ENCODE measurements at regions not wholly inside any gene's neighbourhood (a gene's known extent, or its start where the extent isn't known, plus 50 kb on each side); places are given as distances from the start of the nearest gene placed in this dataset.

- ATAC-seq = no peak
- TF ChIP-seq CREB5 (CRISPR knock-in tag; IDR thresholded peaks at IDR 0.05; ENCODE audit: low read depth) (no peak), TCF4 (CRISPR knock-in tag; IDR thresholded peaks at IDR 0.05; ENCODE audit: borderline replicate concordance) (no peak), ZNF70 (CRISPR knock-in tag; IDR thresholded peaks at IDR 0.05) (no peak), ZC3H10 (CRISPR knock-in tag; IDR thresholded peaks at IDR 0.05) (no peak), CSRNP3 (CRISPR knock-in tag; IDR thresholded peaks at IDR 0.05) (no peak), PPARA (CRISPR knock-in tag; IDR thresholded peaks at IDR 0.05; ENCODE audit: borderline replicate concordance) (no peak), OSR1 (CRISPR knock-in tag; IDR thresholded peaks at IDR 0.05) (no peak), ZNF8 (CRISPR knock-in tag; IDR thresholded peaks at IDR 0.05) (no peak), ESRRG (CRISPR knock-in tag; IDR thresholded peaks at IDR 0.05) (no peak), BACH2 (CRISPR knock-in tag; IDR thresholded peaks at IDR 0.05; ENCODE audit: borderline replicate concordance) (no peak), POU6F1 (CRISPR knock-in tag; IDR thresholded peaks at IDR 0.05; ENCODE audit: borderline replicate concordance, low read depth) (no peak), TOX (CRISPR knock-in tag; IDR thresholded peaks at IDR 0.05; ENCODE audit: borderline replicate concordance) (no peak)
Measured at GRCh38 chr15:95019907-95020306, 788.5 kb downstream of the MCTP2 start.

- ATAC-seq = no peak
Measured at GRCh38 chr15:95021816-95022215, 790.5 kb downstream of the MCTP2 start.

GRCh38 chr15:95024351-95024750 lies 793.0 kb downstream of the MCTP2 start:
- TF ChIP-seq ZC3H10 (CRISPR knock-in tag; IDR thresholded peaks at IDR 0.05) (no peak), PPARA (CRISPR knock-in tag; IDR thresholded peaks at IDR 0.05; ENCODE audit: borderline replicate concordance) (no peak), ESRRG (CRISPR knock-in tag; IDR thresholded peaks at IDR 0.05) (no peak)
- ATAC-seq = no peak

More at GRCh38 chr15:95021816-95022215, 790.5 kb downstream of the MCTP2 start:
- no peak for TF ChIP-seq TSHZ2 (CRISPR knock-in tag; IDR thresholded peaks at IDR 0.05)
- no peak for TF ChIP-seq ZNF70 (CRISPR knock-in tag; IDR thresholded peaks at IDR 0.05)
- TF ChIP-seq POU6F1 (CRISPR knock-in tag; IDR thresholded peaks at IDR 0.05; ENCODE audit: borderline replicate concordance, low read depth) = no peak
- TF ChIP-seq ZFP30 (CRISPR knock-in tag; IDR thresholded peaks at IDR 0.05) = no peak

GRCh38 chr15:95025924-95026728 lies 794.8 kb downstream of the MCTP2 start:
- ATAC-seq = no peak
- TF ChIP-seq CSDC2 (CRISPR knock-in tag; IDR thresholded peaks at IDR 0.05) (no peak), BACH2 (CRISPR knock-in tag; IDR thresholded peaks at IDR 0.05; ENCODE audit: borderline replicate concordance) (no peak), ZFP30 (CRISPR knock-in tag; IDR thresholded peaks at IDR 0.05) (no peak), TSHZ2 (CRISPR knock-in tag; IDR thresholded peaks at IDR 0.05) (no peak), ZFP3 (CRISPR knock-in tag; IDR thresholded peaks at IDR 0.05) (no peak), RARB (CRISPR knock-in tag; IDR thresholded peaks at IDR 0.05) (no peak), PATZ1 (CRISPR knock-in tag; IDR thresholded peaks at IDR 0.05; ENCODE audit: borderline replicate concordance) (no peak), TOX (CRISPR knock-in tag; IDR thresholded peaks at IDR 0.05; ENCODE audit: borderline replicate concordance) (no peak)

All from SK-N-SH treated with all-trans-retinoic acid at 6 μM for 48 hours (cell line).